B cell (primary cell): ENCODE measurements at regions not wholly inside any gene's neighbourhood (a gene's known extent, or its start where the extent isn't known, plus 50 kb on each side); places are given as distances from the start of the nearest gene placed in this dataset.
"Not testable (repeated sequence)": the region's sequence is repeated elsewhere in the genome, so short reads cannot be mapped to it uniquely, and the experiment has no call there.

Experiments used
- ATAC-seq: fragments of 200-7000 bp; cut with Tn5 transposase; one replicate; pipeline ENCODE4 v1.10.0; 2021; ENCODE audit warnings: low read depth, mild to moderate bottlenecking, moderate number of reproducible peaks, moderate library complexity
- CTCF ChIA-PET: fragments of 350-600 bp; sonication (Branson Sonifier 250); formaldehyde crosslinking; loops from one replicate; lab custom pipeline; 2021; ENCODE audit warnings: antibody characterized with exemption, inconsistent platforms; lab: Charles Lee
- POLR2A ChIA-PET: fragments of 350-600 bp; sonication (Branson Sonifier 250); formaldehyde crosslinking; loops from one replicate; lab custom pipeline; 2021; ENCODE audit warnings: antibody characterized with exemption; lab: Charles Lee
- DNase-seq: peaks from one replicate; pipeline ENCODE4 v3.0.0; 2013
- H2AFZ ChIP-seq: 2 replicates; pipeline ENCODE4 v1.6.1; 2012; ENCODE audit warnings: mild to moderate bottlenecking, low read depth, low read length; ENCODE audit not compliant: insufficient read depth, poor library complexity, severe bottlenecking
- H3K27ac ChIP-seq, 2 donors: 1 replicate in 1 of 2; 2 replicates in 1 of 2; pipeline ENCODE4 v1.5.1; 2012 to 2013; ENCODE audit warnings: low read length in 2 of 2, mild to moderate bottlenecking in 2 of 2, moderate library complexity in 1 of 2
- H3K27me3 ChIP-seq, 4 experiments: fragments of 200-600 bp in 1 of 4; sonication (generic) in 1 of 4; replicated peaks in 1 of 4; 1 replicate in 2 of 4; 2 replicates in 2 of 4; pipeline versions ENCODE4 v1.6.1 to v1.7.0; 2013 to 2016; ENCODE audit warnings: low read length in 3 of 4, mild to moderate bottlenecking in 2 of 4, mixed read lengths in 1 of 4, moderate library complexity in 1 of 4; ENCODE audit not compliant: insufficient read depth in 4 of 4, control insufficient read depth in 3 of 4; ENCODE audit errors: control extremely low read depth in 1 of 4
- H3K36me3 ChIP-seq, 2 experiments: replicated peaks in 1 of 2; 1 replicate in 1 of 2; 2 replicates in 1 of 2; pipeline versions ENCODE4 v1.6.1 to v1.7.1; 2013; ENCODE audit warnings: low read length in 1 of 2; ENCODE audit not compliant: insufficient read depth in 2 of 2, control insufficient read depth in 1 of 2; ENCODE audit errors: control extremely low read depth in 1 of 2, extremely low read depth in 1 of 2
- H3K4me1 ChIP-seq, 2 donors: fragments of 200-600 bp in 1 of 2; sonication (generic) in 1 of 2; 1 replicate in 1 of 2; 2 replicates in 1 of 2; pipeline versions ENCODE4 v1.5.1 to v1.6.1; 2013 to 2017; ENCODE audit warnings: low read length in 2 of 2; ENCODE audit not compliant: control insufficient read depth in 2 of 2, insufficient read depth in 2 of 2
- H3K4me2 ChIP-seq: replicated peaks from 2 replicates; pipeline ENCODE3; 2012; ENCODE audit warnings: mild to moderate bottlenecking, low read depth, low read length; ENCODE audit not compliant: poor library complexity, severe bottlenecking
- H3K4me3 ChIP-seq, 5 experiments: fragments of 200-600 bp in 1 of 5; sonication (generic) in 1 of 5; 1 replicate in 3 of 5; 2 replicates in 2 of 5; pipeline versions ENCODE4 v1.5.1 to v1.7.0; 2011 to 2016; ENCODE audit warnings: low read length in 4 of 5, mild to moderate bottlenecking in 4 of 5, low read depth in 2 of 5, control low read depth in 1 of 5, moderate library complexity in 1 of 5; ENCODE audit not compliant: insufficient read depth in 1 of 5; ENCODE audit errors: control extremely low read depth in 1 of 5, extremely low read depth in 1 of 5
- H3K79me2 ChIP-seq: fragments of 200-600 bp; sonication (generic); one replicate; pipeline ENCODE4 v1.6.0; 2016; ENCODE audit warnings: low read length; ENCODE audit not compliant: control insufficient read depth, insufficient read depth
- H3K9ac ChIP-seq: fragments of 200-600 bp; sonication (generic); 2 replicates; pipeline ENCODE4 v1.6.1; 2017; ENCODE audit warnings: mild to moderate bottlenecking, low read length, moderate library complexity
- H3K9me3 ChIP-seq, 3 donors: one replicate each; pipeline versions ENCODE4 v1.6.1 to v1.7.1; 2013; ENCODE audit warnings: low read length in 2 of 3; ENCODE audit not compliant: control insufficient read depth in 2 of 3, insufficient read depth in 1 of 3; ENCODE audit errors: control extremely low read depth in 1 of 3
- H4K20me1 ChIP-seq: 2 replicates; pipeline ENCODE4 v1.6.0; 2012; ENCODE audit warnings: mild to moderate bottlenecking, low read length; ENCODE audit not compliant: insufficient read depth, control insufficient read depth, poor library complexity, severe bottlenecking
- H3K27ac Mint-ChIP-seq: one replicate; pipeline ENCODE4 v1.8.0; 2021; ENCODE audit warnings: mixed read lengths
- H3K27me3 Mint-ChIP-seq: one replicate; pipeline ENCODE4 v1.8.0; 2021; ENCODE audit warnings: mixed read lengths
- H3K4me1 Mint-ChIP-seq: one replicate; pipeline ENCODE4 v1.8.0; 2021; ENCODE audit warnings: mixed read lengths
- H3K4me3 Mint-ChIP-seq: one replicate; pipeline ENCODE4 v1.8.0; 2021; ENCODE audit warnings: mixed read lengths
- H3K9me3 Mint-ChIP-seq: one replicate; pipeline ENCODE4 v1.8.0; 2022; ENCODE audit warnings: mixed read lengths; ENCODE audit not compliant: insufficient read depth
- WGBS: methylation state at CpG from one replicate; pipeline ENCODE4 v1.1.5; 2013; ENCODE audit warnings: missing lambda C conversion rate; ENCODE audit not compliant: insufficient coverage; 5-methylcytosine and 5-hydroxymethylcytosine counted together
- intact Hi-C: fragments of 100-400 bp; cut with micrococcal nuclease; formaldehyde crosslinking; loops from one replicate; pipeline ENCODE4 v1.10.0; 2022

DNA sequence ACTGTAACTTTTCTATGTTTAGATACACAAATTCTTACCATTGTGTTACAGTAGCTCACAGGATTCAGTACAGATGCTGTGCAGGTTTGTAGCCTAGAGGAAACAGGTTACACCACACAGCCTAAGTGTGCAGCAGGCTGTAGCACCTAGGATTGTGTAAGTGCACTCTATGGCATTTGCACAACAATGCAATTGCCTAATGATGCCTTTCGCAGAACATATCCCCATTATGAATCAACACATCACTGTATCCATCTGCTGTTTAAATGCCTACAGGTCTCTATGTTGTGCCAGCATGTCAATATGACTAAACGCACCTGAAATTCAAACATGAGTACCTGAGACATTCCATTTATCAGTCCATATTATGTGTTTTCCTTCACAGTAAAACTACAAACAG lies 138.0 kb upstream of the VOPP1 start:
- H3K4me2 ChIP-seq, H2AFZ ChIP-seq, H3K4me1 Mint-ChIP-seq, H3K27me3 ChIP-seq, H3K4me1 ChIP-seq, H3K36me3 ChIP-seq, H3K4me3 ChIP-seq, H3K4me3 Mint-ChIP-seq, H3K27me3 Mint-ChIP-seq, intact Hi-C loops, H3K9me3 Mint-ChIP-seq, H4K20me1 ChIP-seq, ATAC-seq, H3K27ac ChIP-seq, H3K27ac Mint-ChIP-seq, CTCF ChIA-PET, H3K9ac ChIP-seq, DNase-seq, H3K9me3 ChIP-seq, H3K79me2 ChIP-seq, POLR2A ChIA-PET: not testable (repeated sequence)
- 100% methylated on average over 1 of the region's 2 CpGs for WGBS

DNA sequence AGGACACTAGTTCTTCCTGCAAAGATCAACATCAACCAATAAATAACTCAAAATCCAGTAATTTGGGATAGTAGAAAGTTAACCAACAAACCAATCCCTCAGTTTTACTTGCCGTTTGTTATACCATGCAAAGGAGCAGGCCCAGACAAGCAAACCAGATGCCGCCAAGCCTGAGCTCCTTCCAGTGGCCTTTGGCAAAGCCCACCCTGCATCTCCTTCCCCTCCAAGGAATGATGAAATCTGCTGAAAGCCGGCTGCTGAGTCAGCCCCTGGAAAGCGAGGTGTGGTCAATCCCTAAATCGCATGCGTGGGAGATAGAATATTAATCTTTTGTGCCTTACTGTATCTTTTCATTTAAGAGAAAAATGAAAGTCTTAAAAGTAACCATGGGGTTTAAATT lies 135.7 kb upstream of the VOPP1 start:
- H3K9me3 Mint-ChIP-seq, H3K27ac Mint-ChIP-seq, POLR2A ChIA-PET, H3K27ac ChIP-seq, H3K4me2 ChIP-seq, H3K9me3 ChIP-seq, H2AFZ ChIP-seq, H3K27me3 ChIP-seq, DNase-seq, H3K4me3 ChIP-seq, ATAC-seq, CTCF ChIA-PET, H3K9ac ChIP-seq, H3K79me2 ChIP-seq, H3K4me1 ChIP-seq, H3K27me3 Mint-ChIP-seq, H3K4me1 Mint-ChIP-seq, H3K4me3 Mint-ChIP-seq, H3K36me3 ChIP-seq, intact Hi-C loops, H4K20me1 ChIP-seq: not testable (repeated sequence)
- 100% methylated on average over 2 of the region's 6 CpGs for WGBS

DNA sequence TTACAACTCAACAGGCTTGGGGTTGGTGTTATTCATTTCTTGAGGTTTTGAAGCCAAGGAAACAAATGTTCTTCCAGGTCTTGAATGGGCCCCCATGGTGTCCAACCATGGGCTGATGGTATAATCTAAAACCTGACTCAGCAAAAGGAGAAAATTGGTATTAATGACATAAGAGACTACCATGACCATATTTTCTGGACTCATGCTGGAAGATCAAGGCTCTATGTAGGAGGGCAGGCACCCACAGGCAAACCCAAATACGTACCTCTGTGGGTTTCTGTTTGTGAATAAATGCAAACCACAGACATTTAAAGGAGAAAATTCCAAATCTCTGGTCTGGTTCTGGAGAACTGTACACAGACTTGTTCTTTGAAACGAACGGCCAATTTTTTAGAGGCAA lies 135.1 kb upstream of the VOPP1 start:
- CTCF ChIA-PET, result not testable (repeated sequence)

DNA sequence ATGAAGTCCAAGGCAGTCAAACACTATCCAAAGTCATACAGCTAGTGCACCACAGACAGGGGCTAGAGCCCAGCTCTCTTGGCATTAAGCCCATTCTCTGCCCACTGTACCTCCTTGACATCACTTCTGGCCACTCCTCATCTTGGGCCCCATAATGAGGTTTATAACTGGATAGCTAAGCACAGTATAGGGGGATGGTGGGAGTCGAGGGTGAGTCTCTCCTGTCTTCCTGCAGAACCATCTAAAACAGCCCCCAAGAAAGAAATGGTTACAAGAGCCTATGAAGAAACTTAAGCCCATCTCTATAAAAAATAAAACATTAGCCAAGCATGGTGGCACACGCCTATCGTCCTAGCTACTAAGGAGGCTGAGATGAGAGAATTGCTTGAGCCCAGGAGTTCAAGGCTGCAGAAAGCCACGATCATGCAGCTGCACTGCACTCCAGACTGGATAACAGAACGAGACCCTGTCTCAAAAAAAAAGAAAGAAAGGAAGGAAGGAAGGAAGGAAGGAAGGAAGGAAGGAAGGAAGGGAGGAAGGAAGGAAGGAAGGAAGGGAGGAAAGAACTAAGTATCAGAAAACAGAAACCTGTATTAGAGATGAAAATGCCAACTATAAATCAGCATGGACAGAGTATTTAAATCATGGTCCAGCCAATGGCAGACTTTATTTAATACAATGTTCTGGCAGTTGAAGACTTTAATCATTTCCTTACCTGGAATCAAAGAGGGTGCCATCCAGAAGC lies 134.3 kb upstream of the VOPP1 start:
- DNase-seq, H3K9me3 ChIP-seq, H3K4me3 ChIP-seq, H3K9me3 Mint-ChIP-seq, H3K4me2 ChIP-seq, H3K27me3 Mint-ChIP-seq, H3K79me2 ChIP-seq, CTCF ChIA-PET, POLR2A ChIA-PET, ATAC-seq, H3K27ac Mint-ChIP-seq, H3K27ac ChIP-seq, H3K36me3 ChIP-seq, intact Hi-C loops, H3K9ac ChIP-seq, H4K20me1 ChIP-seq, H3K4me1 Mint-ChIP-seq, H2AFZ ChIP-seq, H3K4me3 Mint-ChIP-seq, H3K4me1 ChIP-seq, H3K27me3 ChIP-seq: not testable (repeated sequence)
- 79% methylated on average over 2 of the region's 5 CpGs for WGBS

More for the DNA sequence above, 135.1 kb upstream of the VOPP1 start:
- H3K9ac ChIP-seq, H3K27ac ChIP-seq, POLR2A ChIA-PET, H3K4me2 ChIP-seq, H3K36me3 ChIP-seq, H3K27me3 ChIP-seq, H3K79me2 ChIP-seq, ATAC-seq, H3K4me3 ChIP-seq, intact Hi-C loops, H3K9me3 Mint-ChIP-seq, H3K9me3 ChIP-seq, H2AFZ ChIP-seq, DNase-seq, H3K4me1 ChIP-seq, H3K4me3 Mint-ChIP-seq, H3K4me1 Mint-ChIP-seq, H4K20me1 ChIP-seq, H3K27me3 Mint-ChIP-seq, H3K27ac Mint-ChIP-seq: not testable (repeated sequence)
- WGBS, result no CpG with 5 or more reads among the region's 3 CpGs
